Central memory CD4-positive, alpha-beta T cell (primary cell): ENCODE measurements at regions not wholly inside any gene's neighbourhood (a gene's known extent, or its start where the extent isn't known, plus 50 kb on each side); places are given as distances from the start of the nearest gene placed in this dataset.

Source experiments
- DNase-seq: peaks from one replicate; pipeline ENCODE4 v3.0.0; 2022

DNA sequence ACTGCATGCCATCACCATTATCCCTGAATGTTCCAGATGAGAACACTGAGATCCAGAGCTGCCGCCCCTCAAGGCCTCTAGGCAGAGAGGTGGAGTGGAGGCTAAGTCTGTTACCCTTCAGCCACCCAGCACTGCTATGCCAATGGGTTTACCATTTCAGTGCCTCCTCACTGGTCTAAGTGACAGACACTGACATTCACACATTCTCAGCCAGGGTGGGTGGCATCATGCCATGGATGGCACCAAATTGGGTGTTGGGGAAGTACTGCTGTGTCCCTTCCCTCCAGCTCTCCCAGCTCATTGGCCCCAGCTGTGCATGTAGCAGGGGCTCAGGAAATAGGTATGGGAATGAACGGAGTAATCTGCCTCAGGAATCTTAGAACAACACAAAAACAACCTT, 96.8 kb upstream of the PLET1 start:
- DNase-seq = no peak

DNA sequence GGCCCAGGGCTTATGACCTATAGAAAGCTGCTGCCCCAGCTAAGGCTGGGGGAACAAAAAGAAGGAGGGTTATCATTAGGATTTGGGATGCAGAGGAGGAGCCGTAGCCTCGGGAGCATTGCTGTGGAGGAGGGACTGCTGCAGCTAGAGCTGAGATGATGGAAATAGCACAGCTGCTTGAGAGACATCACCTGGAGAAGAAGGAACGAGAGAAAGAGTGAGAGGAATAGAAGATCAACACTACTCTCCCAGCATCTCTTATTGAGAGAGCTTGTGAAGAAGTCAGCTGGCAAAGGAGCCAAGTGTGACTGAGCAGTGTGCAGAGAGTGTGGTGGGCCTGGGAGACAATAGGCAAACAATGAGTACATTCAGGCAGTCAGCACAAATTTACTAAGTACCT, 100.7 kb upstream of the PLET1 start:
- no peak for DNase-seq

DNA sequence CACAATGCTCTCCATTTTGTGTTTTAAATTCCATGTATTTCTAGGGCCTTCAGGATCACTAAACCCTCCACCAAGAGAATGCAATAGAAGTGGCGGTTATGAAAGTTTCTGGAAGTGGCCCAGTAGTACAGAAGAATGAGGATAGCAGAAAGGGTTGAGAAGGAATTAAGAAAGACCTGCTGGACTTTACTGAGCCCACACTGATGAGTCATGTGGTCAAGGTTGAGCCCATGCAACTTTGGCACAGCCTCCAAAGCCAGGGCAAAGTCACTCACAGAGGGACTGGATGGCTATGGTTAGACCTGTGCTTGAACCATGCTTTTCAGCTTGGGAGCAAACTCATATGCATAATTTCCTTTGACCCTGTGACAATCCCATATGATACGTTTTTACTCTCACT, 102.9 kb upstream of the PLET1 start:
- no peak for DNase-seq

DNA sequence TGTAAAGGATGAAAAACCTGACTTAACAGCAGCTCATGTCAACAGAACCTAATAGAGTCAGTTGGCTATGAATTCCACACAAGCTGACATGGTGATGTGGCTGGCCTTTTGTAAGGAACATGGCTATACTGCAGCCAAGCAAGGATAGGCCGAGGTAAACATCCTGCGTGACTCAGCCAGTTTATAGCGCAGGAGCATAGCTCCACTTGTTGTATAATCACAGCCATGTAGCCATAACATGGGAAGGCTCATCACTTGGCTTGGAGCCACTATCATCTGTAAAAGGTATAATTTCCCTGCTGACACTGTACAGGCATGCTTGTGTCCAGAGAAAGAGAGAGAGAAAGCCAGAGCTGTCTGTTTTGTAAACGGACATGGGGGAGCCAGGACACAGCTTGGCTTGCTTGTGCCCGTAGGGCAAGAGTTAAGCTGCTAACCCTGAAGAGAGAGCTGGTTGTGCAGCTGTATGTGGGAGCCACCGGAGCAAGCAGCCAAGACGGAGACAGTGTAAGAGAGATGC, 104.4 kb upstream of the PLET1 start:
- DNase-seq = no peak

DNA sequence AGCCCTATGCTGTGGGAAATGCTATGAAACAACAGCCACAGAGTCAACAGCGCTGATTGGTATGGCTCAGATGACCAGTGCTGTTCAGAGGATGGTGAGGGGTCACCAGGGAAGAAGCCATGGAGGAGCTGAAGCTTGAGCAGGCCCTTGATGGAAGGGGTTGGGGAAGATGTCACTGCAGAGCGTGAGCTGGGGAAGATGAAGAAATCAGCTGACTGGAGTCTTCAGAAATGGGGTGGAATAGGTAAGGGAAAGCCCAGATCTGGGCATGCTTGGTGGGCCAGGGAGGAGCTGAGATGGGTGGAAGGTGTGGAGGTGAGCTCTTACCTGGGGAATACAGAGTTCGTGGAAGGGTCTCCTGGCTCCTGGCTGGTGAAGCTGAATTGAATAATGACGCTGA, 105.4 kb upstream of the PLET1 start:
- DNase-seq = no peak

DNA sequence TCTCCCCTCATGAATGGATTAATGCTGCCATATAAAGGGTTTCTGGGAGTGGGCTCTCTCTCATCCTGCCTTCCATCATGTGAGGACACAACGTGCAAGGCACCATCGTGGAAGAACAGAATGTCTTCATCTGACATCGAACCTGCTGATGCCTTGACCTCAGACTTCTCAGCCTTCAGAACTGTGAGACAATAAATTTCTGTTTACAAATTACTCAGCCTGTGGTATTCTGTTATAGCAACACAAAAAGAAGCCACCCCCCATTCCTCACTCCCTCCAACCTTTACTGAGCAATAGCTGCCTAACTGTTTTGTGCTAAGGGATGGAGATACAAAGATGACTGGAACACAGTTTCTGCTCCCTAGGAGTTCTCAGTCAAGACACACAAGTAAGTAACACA, 106.1 kb upstream of the PLET1 start:
- no peak for DNase-seq

DNA sequence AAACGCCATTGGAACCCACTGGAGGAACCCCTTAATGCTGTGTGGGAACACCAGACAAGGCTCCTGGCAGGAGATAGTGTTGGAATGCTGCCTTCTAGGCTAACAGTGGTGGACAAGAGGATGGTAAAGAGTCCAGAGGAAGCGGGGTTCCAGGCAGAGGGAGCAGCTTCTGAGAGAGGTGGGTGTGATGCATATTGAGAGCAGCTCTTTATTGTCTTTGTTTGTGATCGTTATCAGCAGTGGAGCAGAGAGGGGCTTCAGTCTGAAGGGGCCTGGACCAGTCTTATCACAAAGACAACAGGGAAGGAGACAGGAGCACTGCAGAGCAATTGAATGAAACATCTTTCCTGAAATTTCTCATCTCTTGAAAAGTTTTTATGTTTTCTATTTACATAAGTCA, 106.8 kb upstream of the PLET1 start:
- DNase-seq = no peak

DNA sequence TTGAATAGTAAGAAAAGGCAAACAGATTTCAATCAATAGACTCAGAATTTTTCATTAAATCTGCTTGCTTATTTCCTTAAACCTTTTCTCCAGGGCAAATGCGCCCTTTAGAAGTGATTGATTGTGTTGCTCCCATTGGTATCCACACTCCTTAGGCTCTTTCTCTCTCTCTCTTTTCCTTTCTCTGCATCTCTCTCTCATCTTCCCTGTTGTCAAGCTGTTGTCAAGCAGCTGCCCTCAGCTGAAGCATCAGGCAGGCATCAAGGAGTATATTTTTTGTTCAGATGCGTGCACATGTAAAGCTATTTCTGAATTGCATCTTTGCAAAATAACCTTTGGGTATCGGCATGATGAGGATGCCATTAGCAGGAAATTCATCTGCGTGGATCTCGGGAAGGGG, 107.2 kb upstream of the PLET1 start:
- no peak for DNase-seq

DNA sequence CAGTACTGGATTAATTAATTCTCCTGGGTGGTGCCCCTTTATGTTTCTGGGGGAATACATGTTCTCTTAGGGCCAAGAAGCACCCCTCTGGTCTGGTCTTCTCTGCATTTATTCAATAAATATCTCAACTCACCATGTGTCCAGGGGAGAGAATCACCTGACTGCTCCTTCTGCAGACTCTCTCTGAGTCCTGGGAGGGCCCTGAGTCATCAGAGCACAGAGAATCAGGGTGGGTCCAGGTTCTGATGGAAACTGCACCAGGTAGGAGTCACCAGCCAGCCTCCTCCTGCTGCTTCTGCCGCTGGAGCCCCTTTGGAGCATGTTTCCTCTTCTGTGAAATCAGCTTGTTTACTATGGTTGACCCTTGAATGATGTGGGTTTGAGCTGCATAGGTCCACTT, 107.7 kb upstream of the PLET1 start:
- no peak for DNase-seq

DNA sequence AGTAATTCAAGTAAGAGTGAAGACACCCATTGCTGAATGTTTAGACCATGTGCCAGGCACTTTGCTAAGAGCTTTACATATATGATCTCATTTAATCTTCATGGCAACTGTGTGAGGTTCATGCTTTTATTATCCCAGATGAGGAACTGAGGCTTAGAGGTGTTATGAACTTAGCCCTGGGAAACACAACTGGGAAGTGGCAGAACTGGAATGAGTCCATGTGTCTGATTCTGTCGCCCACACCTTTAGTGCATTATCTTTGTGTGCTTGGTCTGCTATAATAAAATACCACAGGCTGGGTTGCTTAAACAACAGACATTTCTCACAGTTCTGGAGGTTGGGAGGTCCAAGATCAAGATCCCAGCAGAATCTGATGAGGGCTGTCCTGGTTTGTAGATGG, 108.7 kb upstream of the PLET1 start:
- no peak for DNase-seq

DNA sequence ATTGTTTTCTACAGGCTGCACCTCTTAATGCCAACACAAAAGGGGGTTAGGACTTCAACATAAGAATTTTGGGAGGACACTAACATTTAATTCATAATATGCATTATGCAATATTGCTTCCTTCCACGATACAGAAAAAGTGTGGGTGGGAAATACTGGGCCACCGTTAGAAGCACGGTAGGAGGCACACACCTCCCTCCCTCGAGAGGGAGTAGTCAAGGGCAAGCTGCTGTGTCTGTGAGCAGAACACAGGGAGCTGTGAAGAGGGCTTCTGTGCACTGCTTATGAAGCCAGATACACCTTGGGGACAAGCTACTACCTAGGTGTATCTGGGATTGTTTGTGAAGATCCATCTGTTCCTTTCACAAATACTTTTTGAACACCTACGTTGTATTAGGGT, 109.3 kb upstream of the PLET1 start:
- no peak for DNase-seq

DNA sequence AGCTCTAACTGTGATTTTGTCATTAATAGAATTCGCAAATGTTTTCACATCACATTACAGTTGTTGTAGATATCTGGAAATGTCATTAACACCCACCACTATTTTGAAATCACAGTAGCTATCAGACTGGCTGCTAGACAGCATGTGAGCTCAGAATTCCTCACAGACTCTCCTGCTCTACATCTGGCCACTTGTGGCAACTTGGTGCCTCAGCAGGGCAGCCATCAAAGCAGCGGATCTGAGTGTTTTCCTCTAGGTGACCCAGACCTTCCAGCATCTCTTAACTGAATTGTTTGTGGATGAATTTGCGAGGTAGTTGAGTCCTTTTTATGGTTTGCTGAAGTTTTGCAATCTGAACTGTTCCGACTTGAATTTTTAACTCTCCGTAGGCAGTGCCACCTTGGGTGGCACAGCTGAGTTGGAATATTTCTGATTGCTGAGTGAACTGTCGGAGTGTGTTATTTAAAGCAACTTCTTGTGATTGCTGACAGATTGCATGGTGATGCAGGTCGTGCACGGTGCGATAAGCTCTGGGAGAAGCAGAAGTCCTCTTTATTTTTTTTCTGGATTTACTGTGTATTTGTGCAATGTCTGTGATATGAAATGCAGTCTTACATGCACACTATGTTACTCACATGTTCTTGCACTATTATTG, 114.0 kb upstream of the PLET1 start:
- no peak for DNase-seq

DNA sequence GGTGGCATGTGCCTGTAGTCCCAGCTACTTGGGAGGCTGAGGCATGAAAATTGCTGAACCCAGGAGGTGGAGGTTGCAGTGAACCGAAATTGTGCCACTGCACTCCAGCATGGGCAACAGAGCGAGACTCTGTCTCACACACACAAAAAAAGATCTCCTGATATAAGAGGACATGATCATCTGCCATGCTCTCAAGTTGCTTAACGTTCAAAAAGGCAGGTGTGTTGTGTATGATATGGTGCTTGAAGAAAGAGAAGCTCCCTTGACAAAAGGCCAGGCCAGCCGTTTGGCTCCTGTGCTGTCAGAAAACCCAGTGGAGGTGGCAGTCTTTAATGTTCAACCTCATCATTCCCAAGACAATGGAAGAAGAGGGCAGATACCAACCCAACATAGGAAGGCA, 117.3 kb upstream of the PLET1 start:
- DNase-seq = no peak

DNA sequence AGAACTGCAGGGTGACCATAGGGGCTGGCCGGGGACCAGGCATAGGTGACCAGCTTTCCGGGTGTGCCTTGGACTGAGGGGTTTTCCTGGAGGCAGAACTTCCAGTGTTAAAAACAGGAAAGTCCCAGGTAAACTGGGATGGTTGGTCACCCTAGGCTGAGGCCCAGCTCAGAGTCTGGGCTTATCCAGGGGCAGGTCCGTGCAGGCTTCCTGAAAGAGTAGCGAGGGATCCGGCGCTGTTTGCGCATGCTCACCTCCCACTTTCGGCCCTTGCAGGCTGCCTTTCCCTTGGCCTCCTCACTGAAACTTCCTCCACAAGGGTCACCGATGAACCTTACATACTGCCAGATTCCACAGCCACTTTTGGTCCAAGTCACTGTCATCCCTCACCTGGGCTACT, 119.8 kb upstream of the PLET1 start:
- no peak for DNase-seq

DNA sequence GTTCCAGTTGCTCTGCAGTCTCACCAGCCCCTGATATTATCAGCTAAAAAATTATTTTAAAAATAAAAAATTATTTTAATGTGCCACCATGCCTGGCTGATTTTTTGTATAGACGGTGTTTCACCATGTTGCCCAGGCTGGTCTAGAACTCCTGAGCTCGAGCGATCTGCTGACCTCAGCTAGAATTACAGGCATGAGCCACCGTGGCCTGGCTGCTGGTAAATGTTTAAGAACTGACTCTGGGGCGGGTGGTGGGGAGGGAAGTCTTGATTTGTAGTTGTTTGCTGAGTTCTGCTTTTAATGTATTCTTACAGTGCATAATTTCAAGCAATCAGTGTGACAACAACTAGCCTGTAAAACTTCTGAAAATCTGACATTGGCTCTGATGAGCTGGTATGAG, 120.9 kb upstream of the PLET1 start:
- DNase-seq = no peak

DNA sequence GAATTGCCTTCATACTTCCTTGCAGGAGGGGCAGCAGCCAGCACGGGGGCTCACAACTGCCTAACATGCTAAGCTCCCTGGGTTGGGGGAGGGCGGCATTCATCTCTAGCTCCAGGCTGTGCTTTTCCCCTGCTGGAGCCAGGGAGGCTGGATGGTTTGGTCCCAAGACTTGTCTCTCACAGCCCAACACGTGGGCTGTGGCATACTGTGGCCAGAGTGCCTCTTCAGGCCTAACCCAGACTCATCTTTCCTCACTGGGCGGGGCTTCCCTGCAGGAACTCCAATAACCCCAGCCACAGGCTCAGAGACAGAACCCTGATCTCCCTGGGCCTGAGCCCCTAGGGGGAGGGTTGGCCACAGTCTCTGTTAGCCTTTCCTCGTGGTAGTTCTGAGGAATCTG, 121.9 kb upstream of the PLET1 start:
- no peak for DNase-seq

DNA sequence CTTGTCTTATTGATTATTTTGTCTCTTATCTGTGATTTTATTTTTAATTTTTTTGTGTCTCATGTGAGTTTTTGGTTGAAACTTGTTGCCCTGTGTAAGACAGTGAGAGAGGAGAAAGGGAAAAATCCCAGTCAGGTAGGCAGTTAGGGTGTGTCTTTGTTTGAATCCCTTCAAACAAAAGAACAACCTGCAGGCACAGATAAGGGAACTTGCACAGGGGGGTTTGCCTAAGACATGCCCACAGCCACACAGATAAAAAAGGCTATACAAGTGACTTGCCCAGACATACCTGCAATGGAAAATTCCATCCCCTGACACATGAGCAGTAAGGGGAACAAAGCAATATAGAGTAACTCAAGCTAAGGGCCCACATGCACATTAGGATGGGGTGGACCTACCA, 127.8 kb upstream of the PLET1 start:
- no peak for DNase-seq

DNA sequence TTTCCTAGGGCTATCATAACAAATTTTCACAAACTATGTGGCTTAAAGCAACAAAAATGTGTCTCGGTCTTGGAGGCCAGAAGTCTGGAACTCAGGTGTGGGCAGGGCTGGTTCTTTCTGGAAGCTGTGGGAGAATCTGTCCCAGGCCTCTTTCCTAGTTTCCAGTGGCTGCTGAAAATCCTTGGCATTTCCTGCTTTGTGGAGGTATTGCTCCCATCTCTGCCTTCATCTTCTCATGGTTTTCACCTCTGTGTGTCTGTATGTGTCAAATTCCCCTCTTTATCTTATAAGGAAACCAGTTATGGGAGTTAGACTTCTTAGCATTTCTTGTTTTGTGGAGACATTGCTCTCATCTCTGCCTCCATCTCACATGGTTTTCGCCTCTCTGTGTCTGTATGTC, 130.4 kb upstream of the PLET1 start:
- DNase-seq = no peak

DNA sequence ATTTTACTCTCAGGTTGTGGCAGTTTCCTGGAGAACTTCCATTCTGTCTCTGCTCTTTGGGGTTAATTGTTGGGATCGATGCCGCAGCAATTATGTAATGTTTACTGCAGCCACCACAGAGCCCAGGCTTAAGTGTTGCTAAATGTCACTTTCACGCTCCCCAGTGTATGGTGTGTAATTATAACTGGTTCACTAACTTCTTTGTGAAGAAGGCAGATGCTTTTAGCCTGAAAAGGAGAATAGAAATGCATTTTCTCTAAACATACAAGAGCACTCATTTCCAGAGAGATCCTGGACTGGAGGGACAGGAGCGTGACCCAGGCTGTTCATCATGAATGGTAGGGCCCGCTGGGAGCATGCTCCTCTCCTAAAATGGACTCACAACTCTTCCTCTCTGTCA, 132.2 kb upstream of the PLET1 start:
- no peak for DNase-seq

DNA sequence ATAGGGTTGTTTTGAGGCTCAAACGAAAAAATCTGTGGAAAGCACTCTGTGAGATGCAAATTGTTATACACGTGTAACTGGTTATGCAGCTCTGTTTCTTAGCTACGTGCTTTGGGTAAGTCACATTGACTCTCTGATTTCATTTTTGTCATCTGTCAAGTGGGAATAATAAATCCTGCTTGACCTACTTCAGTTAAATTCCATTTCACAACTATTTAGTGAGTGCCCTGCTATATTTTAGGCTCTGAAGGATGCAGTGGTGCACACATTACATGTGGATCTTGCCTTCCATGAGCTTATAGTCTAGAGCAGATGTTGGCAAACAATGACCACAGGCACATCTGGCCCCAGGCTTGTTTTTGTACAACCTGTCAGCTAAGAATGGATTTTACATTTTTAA, 133.6 kb upstream of the PLET1 start:
- DNase-seq = no peak

DNA sequence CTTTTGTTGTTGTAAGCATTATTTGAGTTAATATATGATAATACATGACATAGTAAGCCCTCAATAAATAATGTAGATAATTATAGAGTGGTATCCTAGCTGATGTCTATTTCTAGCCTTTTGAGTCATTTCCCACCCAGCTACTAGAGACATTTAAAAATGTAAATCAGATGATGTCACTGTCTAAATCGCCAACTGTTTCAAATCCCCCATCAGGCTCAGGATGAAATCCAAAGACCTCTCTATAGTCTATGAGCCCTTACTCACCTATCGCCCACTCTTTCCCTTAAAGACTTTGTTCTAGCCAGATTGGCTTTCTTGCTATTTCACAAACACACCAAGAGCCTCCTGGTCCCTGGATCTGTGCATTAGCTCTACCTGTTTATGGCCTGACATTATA, 135.4 kb upstream of the PLET1 start:
- DNase-seq = no peak

DNA sequence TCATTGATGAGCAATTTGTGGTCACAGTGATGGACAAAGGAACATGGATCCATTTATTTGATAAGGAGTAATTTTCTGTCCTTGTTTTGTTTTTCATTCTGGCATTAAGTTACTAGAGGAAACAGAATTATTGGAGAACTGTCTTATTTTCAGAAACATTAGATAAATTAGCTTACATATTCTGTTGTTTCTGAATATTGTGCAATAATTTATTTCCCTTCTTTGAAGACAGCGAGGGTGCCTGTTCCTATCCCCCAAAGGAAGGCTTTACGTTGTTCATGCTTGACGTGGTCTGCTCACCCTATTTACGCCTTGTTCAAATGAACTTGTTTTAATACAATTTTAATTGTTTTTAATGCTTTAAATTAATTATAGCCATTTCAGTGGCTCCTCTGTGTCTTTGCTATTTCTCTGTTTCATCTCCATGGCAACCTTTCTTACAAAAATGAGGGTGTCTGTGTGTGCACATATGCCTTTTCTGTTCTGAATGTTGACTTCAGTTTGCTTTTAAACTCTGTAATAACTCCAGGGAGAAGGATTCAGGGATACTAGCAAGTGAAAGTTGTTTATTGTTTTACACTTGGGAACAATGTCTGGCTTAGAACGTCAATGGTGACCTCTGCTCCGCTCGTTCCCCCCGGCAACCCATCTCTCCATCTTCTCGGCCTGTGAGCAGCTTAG, 138.3 kb upstream of the PLET1 start:
- DNase-seq = no peak

DNA sequence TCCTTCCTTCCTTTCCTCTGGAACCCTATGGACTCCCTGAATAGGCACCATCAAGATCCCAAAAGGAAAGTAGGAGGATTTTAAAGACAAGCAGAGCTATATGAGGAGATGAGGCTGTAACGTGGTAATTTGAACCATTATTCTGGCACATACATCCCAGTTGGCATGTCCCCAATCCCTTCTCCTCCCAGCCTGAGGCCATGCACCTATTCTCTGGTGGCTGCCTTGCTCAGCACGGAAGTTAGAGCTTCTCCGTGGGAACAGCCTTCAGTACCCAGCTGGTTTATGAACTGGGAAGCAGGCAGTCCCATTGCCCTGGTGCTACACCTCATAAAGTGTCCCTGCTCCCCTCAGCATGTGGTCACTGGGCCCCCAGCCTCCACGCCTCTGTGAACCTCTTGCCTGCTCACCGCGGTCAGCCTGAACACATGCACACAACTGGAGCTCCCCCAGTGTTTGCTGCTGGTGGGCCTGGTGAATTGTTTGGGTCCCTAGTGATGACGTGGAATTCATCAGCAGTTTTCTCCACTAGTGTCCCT, 139.9 kb upstream of the PLET1 start:
- no peak for DNase-seq

DNA sequence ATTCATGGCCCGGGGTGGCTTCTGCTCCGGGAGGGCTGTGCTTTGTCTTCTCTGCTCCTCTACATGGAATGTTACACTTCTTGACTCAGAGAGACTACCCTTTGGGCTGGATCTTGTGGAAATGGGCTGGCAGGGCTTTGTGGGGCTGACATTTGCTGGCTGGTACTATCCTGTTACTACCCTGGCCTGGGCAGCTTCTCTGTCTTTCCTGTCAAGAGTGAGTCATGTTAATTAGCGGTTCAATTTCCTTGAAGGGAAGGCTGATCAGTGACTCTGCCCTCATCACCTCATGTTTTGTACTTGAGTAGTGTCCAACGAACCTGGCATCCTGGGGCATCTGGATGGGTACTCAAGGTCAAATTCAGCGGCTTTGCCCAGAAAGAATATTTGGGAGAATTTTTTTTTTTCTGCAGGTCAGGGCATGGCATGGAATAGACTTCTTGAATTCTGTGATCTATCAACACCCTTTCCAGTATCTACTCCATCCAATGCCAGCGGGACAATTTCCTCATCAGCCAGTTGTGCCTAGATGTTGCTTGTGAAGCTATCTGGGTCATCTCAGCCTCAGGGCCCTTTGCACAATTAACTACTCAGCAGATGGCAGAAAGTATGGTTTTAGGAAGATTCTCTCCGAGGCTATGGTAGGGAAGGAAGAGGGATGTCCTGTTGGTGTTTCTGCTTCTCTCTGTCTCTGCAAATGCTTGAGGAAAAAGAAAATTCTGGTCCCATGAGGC, 140.5 kb upstream of the PLET1 start:
- no peak for DNase-seq
